KOPT-K1 (cell line): ENCODE measurements at regions not wholly inside any gene's neighbourhood (a gene's known extent, or its start where the extent isn't known, plus 50 kb on each side); places are given as distances from the start of the nearest gene placed in this dataset.

ENCODE experiments used
- H3K27ac ChIP-seq: fragments of 200-600 bp; sonication (generic); 2 replicates; pipeline ENCODE4 v1.5.1; 2016; ENCODE audit warnings: antibody characterized with exemption, mild to moderate bottlenecking, low read depth, low read length; ENCODE audit not compliant: poor library complexity, severe bottlenecking
- H3K36me3 ChIP-seq: fragments of 200-600 bp; sonication (generic); 2 replicates; pipeline ENCODE4 v1.5.1; 2017; ENCODE audit warnings: antibody characterized with exemption, mild to moderate bottlenecking, low read length, moderate library complexity; ENCODE audit not compliant: insufficient read depth
- H3K9me3 ChIP-seq: fragments of 200-600 bp; sonication (generic); 2 replicates; pipeline ENCODE4 v1.5.1; 2017; ENCODE audit warnings: antibody characterized with exemption, low read length, mild to moderate bottlenecking; ENCODE audit not compliant: insufficient read depth, poor library complexity, severe bottlenecking

GRCh38 chr5:123873846-123874245 lies 361.9 kb downstream of the CSNK1G3 start:
- Histone ChIP-seq H3K36me3 (no peaks in the 10 kb centered on the region), H3K27ac (no peak overlapping the region), H3K9me3 (no peaks in the 10 kb centered on the region)

- H3K27ac ChIP-seq: no peak overlapping the region
- H3K36me3 ChIP-seq: no peaks in the 10 kb centered on the region
Measured at GRCh38 chr5:123871373-123871772, 359.4 kb downstream of the CSNK1G3 start.

DNA sequence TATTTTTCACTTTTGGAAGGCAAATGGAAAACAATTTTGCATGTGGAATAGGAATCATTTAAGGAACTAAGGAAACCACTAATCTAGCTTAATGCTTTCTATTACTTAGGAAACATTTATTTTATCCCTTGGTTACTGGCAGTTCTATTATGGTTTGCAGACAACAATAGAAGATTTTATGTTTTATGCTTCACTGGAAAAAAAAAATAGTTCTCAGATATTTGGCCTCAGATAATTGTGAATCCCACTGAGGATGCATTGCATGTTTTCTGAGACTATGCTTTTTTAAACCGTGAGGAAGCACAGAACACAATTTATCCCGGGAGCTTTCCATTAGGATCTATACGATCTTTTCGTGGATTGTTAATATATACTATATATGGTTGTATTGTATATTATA lies 356.9 kb downstream of the CSNK1G3 start:
- H3K36me3 ChIP-seq: no peaks in the 10 kb centered on the region
- H3K27ac ChIP-seq: no peak overlapping the region
- H3K9me3 ChIP-seq: no peaks in the 10 kb centered on the region

More at GRCh38 chr5:123871373-123871772, 359.4 kb downstream of the CSNK1G3 start:
- no peaks in the 10 kb centered on the region for H3K9me3 ChIP-seq

GRCh38 chr5:123868267-123868666 lies 356.3 kb downstream of the CSNK1G3 start:
- no peaks in the 10 kb centered on the region for H3K9me3 ChIP-seq
- no peak overlapping the region for H3K27ac ChIP-seq
- H3K36me3 ChIP-seq: no peaks in the 10 kb centered on the region

DNA sequence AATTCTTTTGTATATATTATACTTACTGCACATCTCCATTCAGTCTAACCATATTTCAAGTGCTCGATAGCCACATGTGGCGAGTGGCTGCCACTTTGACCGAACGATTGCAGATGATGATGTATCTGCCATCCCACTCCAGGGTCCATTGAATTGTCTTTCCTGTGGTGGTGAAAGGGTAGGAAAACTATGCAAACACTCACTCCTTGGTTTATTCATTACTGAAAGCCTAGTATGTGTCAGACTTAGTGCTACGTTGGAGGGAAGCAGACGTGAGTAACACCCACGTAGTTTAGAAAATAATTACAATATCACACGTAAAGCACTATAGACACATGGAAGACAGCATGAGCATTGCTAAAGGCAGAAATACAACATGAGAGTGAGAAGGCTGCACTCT lies 353.7 kb downstream of the CSNK1G3 start:
- H3K9me3 ChIP-seq: no peaks in the 10 kb centered on the region
- H3K36me3 ChIP-seq: no peaks in the 10 kb centered on the region
- H3K27ac ChIP-seq: no peak overlapping the region

- no peaks in the 10 kb centered on the region for H3K36me3 ChIP-seq
- H3K9me3 ChIP-seq: no peaks in the 10 kb centered on the region
- no peak overlapping the region for H3K27ac ChIP-seq
Measured at GRCh38 chr5:123864578-123864977, 352.6 kb downstream of the CSNK1G3 start.

GRCh38 chr5:123858938-123859337 lies 347.0 kb downstream of the CSNK1G3 start:
- Histone ChIP-seq H3K27ac (no peak overlapping the region), H3K36me3 (no peaks in the 10 kb centered on the region), H3K9me3 (no peaks in the 10 kb centered on the region)

- Histone ChIP-seq H3K36me3 (no peaks in the 10 kb centered on the region), H3K27ac (no peak overlapping the region), H3K9me3 (peaks cover 5% of the 10 kb centered on the region)
Measured at GRCh38 chr5:123856766-123857165, 344.8 kb downstream of the CSNK1G3 start.

GRCh38 chr5:123855609-123856008 lies 343.6 kb downstream of the CSNK1G3 start:
- no peaks in the 10 kb centered on the region for H3K36me3 ChIP-seq
- H3K27ac ChIP-seq: no peak overlapping the region
- peaks cover 6% of the 10 kb centered on the region for H3K9me3 ChIP-seq

DNA sequence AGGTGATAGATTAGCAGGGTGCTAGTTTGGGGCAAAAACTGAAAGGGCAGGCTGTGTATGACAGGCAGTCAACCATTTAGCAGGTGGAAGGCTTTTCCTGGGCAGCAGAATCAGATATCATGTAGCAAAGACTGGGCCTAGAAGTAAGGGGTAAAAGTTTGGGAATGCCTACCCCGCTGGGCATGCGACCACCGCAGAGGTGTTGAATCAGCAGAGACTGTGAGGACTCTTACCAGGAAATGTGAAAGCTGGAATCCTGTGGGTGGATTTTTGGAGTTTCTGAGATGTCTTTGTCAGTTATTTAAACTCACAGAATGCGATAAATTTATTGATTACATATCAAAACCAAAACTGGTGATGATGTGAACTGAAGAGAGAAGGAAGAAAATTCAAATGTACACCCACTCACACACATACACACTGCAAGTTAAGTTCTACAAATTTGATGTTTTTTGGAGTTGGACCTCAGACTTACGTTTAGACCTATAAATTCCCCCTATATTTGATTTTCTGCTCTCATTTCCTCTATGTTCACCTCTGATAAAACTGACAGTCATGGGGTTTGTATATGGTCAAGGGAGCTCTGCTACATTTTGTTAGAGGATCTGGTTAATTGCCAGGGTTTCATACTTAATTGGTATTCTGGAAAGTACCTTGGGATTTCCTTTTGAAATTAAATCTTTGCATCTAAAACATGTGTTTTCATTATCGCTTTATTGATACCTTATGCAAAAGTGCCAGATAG lies 333.6 kb downstream of the CSNK1G3 start:
- no peaks in the 10 kb centered on the region for H3K9me3 ChIP-seq
- no peak overlapping the region for H3K27ac ChIP-seq
- H3K36me3 ChIP-seq: no peaks in the 10 kb centered on the region

- Histone ChIP-seq H3K9me3 (no peaks in the 10 kb centered on the region), H3K36me3 (no peaks in the 10 kb centered on the region)
Measured at GRCh38 chr5:123844873-123845272, 332.9 kb downstream of the CSNK1G3 start.

DNA sequence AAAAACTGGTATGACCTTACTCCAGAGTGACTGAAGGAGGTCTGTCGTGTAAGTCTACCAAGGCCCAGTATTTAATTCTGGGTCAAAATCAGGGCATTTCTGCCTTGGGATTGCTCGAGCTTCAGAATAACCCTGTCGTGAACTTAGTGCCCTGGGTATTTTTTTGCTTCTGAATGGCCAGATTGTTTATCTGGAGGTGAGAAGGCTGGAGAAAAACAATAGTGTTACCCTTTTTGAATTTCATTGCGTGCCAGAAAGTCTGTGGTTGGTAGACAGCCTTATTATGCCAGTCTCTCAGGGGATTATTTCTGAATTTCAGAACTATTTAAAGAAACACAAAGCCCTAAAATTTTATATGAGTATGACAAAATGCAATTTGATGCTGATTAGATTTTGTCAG lies 323.4 kb downstream of the CSNK1G3 start:
- no peak overlapping the region for H3K27ac ChIP-seq
- H3K9me3 ChIP-seq: no peaks in the 10 kb centered on the region
- H3K36me3 ChIP-seq: no peaks in the 10 kb centered on the region

More at GRCh38 chr5:123844873-123845272, 332.9 kb downstream of the CSNK1G3 start:
- no peak overlapping the region for H3K27ac ChIP-seq

GRCh38 chr5:123830575-123830974 lies 318.6 kb downstream of the CSNK1G3 start:
- Histone ChIP-seq H3K36me3 (no peaks in the 10 kb centered on the region), H3K9me3 (no peaks in the 10 kb centered on the region), H3K27ac (no peak overlapping the region)

DNA sequence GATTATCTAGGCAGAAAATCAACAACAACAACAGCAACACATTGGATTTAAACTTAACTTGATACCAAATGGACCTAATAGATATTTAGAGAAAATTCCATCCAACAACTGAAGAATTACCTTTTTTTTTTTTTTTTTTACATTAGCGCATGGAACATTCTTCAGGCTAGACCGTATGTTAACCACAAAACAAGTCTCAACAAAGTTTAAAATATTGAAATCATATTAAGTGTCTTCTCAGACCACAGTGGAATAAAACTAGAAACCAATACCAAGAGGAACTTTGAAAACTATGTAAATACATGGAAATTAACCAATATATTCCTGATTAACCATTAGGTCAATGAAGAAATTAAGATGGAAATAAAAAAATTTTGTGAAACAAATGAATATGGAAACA lies 315.8 kb downstream of the CSNK1G3 start:
- Histone ChIP-seq H3K27ac (no peak overlapping the region), H3K36me3 (no peaks in the 10 kb centered on the region), H3K9me3 (no peaks in the 10 kb centered on the region)

GRCh38 chr5:123819833-123820232 lies 307.9 kb downstream of the CSNK1G3 start:
- Histone ChIP-seq H3K27ac (no peak overlapping the region), H3K36me3 (no peaks in the 10 kb centered on the region), H3K9me3 (no peaks in the 10 kb centered on the region)

- H3K27ac ChIP-seq: no peak overlapping the region
- no peaks in the 10 kb centered on the region for H3K9me3 ChIP-seq
- no peaks in the 10 kb centered on the region for H3K36me3 ChIP-seq
Measured at GRCh38 chr5:123819386-123819785, 307.4 kb downstream of the CSNK1G3 start.
